HEK293 (cell line): ENCODE measurements at regions not wholly inside any gene's neighbourhood (a gene's known extent, or its start where the extent isn't known, plus 50 kb on each side); places are given as distances from the start of the nearest gene placed in this dataset.

Source experiments
- BCL11B ChIP-seq: fragments of 450-650 bp; formaldehyde crosslinking; IDR thresholded peaks from 2 replicates; pipeline ENCODE4 v1.5.1; 2016; ENCODE audit warnings: low read depth, missing biosample characterization, missing genetic modification characterization
- GLI2 ChIP-seq: fragments of 450-650 bp; formaldehyde crosslinking; IDR thresholded peaks from 2 replicates; pipeline ENCODE4; 2017; ENCODE audit warnings: missing biosample characterization, missing genetic modification characterization, low read depth, borderline replicate concordance
- HOXD13 ChIP-seq: sonication (generic); formaldehyde crosslinking; IDR thresholded peaks from 2 replicates; pipeline ENCODE4 v1.8.0; 2022; ENCODE audit warnings: missing genetic modification reagents, borderline replicate concordance
- KLF9 ChIP-seq: fragments of 450-650 bp; formaldehyde crosslinking; IDR thresholded peaks from 2 replicates; pipeline ENCODE4 v1.5.1; 2016; ENCODE audit warnings: missing biosample characterization, missing genetic modification characterization, low read depth
- PATZ1 ChIP-seq: fragments of 450-650 bp; formaldehyde crosslinking; IDR thresholded peaks from 2 replicates; pipeline ENCODE4 v1.5.1; 2016; ENCODE audit warnings: missing biosample characterization, missing genetic modification characterization
- PRDM2 ChIP-seq: fragments of 450-650 bp; formaldehyde crosslinking; IDR thresholded peaks from 2 replicates; pipeline ENCODE4 v1.5.1; 2016; ENCODE audit warnings: missing biosample characterization, missing genetic modification characterization, borderline replicate concordance
- YY2 ChIP-seq: fragments of 450-650 bp; formaldehyde crosslinking; IDR thresholded peaks from 2 replicates; pipeline ENCODE4 v1.5.1; 2016; ENCODE audit warnings: missing biosample characterization, missing genetic modification characterization
- ZBTB20 ChIP-seq: fragments of 450-650 bp; formaldehyde crosslinking; IDR thresholded peaks from 2 replicates; pipeline ENCODE4 v1.5.1; 2016; ENCODE audit warnings: missing biosample characterization, missing genetic modification characterization
- ZBTB6 ChIP-seq: fragments of 450-650 bp; formaldehyde crosslinking; IDR thresholded peaks from 2 replicates; pipeline ENCODE4 v1.5.1; 2017; ENCODE audit warnings: missing biosample characterization, missing genetic modification characterization
- ZIC2 ChIP-seq: fragments of 450-650 bp; formaldehyde crosslinking; IDR thresholded peaks from 2 replicates; pipeline ENCODE4 v1.5.1; 2016; ENCODE audit warnings: missing biosample characterization, missing genetic modification characterization
- ZNF112 ChIP-seq: fragments of 450-650 bp; formaldehyde crosslinking; IDR thresholded peaks from 2 replicates; pipeline ENCODE4 v1.5.0; 2017; ENCODE audit warnings: missing biosample characterization, missing genetic modification characterization
- ZNF121 ChIP-seq: fragments of 450-650 bp; formaldehyde crosslinking; IDR thresholded peaks from 2 replicates; pipeline ENCODE4 v1.5.1; 2016; ENCODE audit warnings: missing biosample characterization, missing genetic modification characterization
- ZNF248 ChIP-seq: fragments of 450-650 bp; formaldehyde crosslinking; IDR thresholded peaks from 2 replicates; pipeline ENCODE4 v1.5.1; 2017; ENCODE audit warnings: missing biosample characterization, missing genetic modification characterization
- ZNF266 ChIP-seq: fragments of 450-650 bp; formaldehyde crosslinking; IDR thresholded peaks from 2 replicates; pipeline ENCODE4 v1.5.1; 2016; ENCODE audit warnings: missing biosample characterization, missing genetic modification characterization, low read depth
- ZNF274 ChIP-seq, 2 experiments: fragments of 200-500 bp in 1 of 2; fragments of 450-650 bp in 1 of 2; sonication (Bioruptor generic) in 1 of 2; formaldehyde crosslinking in 1 of 2; IDR thresholded peaks; 2 replicates each; pipeline versions ENCODE4 v1.5.1 to v1.6.1; 2014 to 2016; ENCODE audit warnings: borderline replicate concordance in 1 of 2, inconsistent platforms in 1 of 2, low read length in 1 of 2, missing biosample characterization in 1 of 2, missing genetic modification characterization in 1 of 2
- ZNF416 ChIP-seq: fragments of 450-650 bp; formaldehyde crosslinking; IDR thresholded peaks from 2 replicates; pipeline ENCODE4 v1.5.1; 2016; ENCODE audit warnings: missing biosample characterization, missing genetic modification characterization
- ZNF488 ChIP-seq: fragments of 450-650 bp; formaldehyde crosslinking; IDR thresholded peaks from 2 replicates; pipeline ENCODE4 v1.5.1; 2016; ENCODE audit warnings: missing biosample characterization, missing genetic modification characterization
- ZNF513 ChIP-seq: fragments of 450-650 bp; IDR thresholded peaks from 2 replicates; pipeline ENCODE4 v1.5.1; 2018; ENCODE audit warnings: missing biosample characterization, missing genetic modification characterization
- ZNF529 ChIP-seq: fragments of 450-650 bp; formaldehyde crosslinking; IDR thresholded peaks from 2 replicates; pipeline ENCODE4 v1.5.1; 2017; ENCODE audit warnings: missing genetic modification characterization, missing biosample characterization; ENCODE audit not compliant: insufficient replicate concordance
- ZNF530 ChIP-seq: fragments of 450-650 bp; formaldehyde crosslinking; IDR thresholded peaks from 2 replicates; pipeline ENCODE4 v1.5.1; 2016; ENCODE audit warnings: low read depth, missing biosample characterization, missing genetic modification characterization
- ZNF544 ChIP-seq: fragments of 450-650 bp; formaldehyde crosslinking; IDR thresholded peaks from 2 replicates; pipeline ENCODE4 v1.5.0; 2017; ENCODE audit warnings: missing biosample characterization, missing genetic modification characterization
- ZNF580 ChIP-seq: fragments of 450-650 bp; formaldehyde crosslinking; IDR thresholded peaks from 2 replicates; pipeline ENCODE4 v1.5.1; 2016; ENCODE audit warnings: missing biosample characterization, missing genetic modification characterization
- ZNF621 ChIP-seq: fragments of 450-650 bp; formaldehyde crosslinking; IDR thresholded peaks from 2 replicates; pipeline ENCODE4 v1.5.1; 2017; ENCODE audit warnings: missing biosample characterization, missing genetic modification characterization
- ZNF629 ChIP-seq: fragments of 450-650 bp; formaldehyde crosslinking; IDR thresholded peaks from 2 replicates; pipeline ENCODE4 v1.5.1; 2017; ENCODE audit warnings: missing biosample characterization, missing genetic modification characterization
- ZNF639 ChIP-seq: fragments of 450-650 bp; formaldehyde crosslinking; IDR thresholded peaks from 2 replicates; pipeline ENCODE4 v1.5.1; 2016; ENCODE audit warnings: missing biosample characterization, missing genetic modification characterization
- ZNF791 ChIP-seq: fragments of 450-650 bp; formaldehyde crosslinking; IDR thresholded peaks from 2 replicates; pipeline ENCODE4 v1.5.1; 2016; ENCODE audit warnings: missing biosample characterization, missing genetic modification characterization
- ZNF843 ChIP-seq: fragments of 450-650 bp; formaldehyde crosslinking; IDR thresholded peaks from 2 replicates; pipeline ENCODE4 v1.5.1; 2016; ENCODE audit warnings: missing biosample characterization, missing genetic modification characterization
- ZSCAN30 ChIP-seq: fragments of 450-650 bp; IDR thresholded peaks from 2 replicates; pipeline ENCODE4 v1.5.1; 2018; ENCODE audit warnings: missing biosample characterization, mild to moderate bottlenecking, missing genetic modification characterization, moderate library complexity

GRCh38 chr7:125643302-125643701 is 713.7 kb upstream of the POT1 start (continued):
- TF ChIP-seq ZNF513 (tag by site-specific recombination) = no peak
- TF ChIP-seq HOXD13 (CRISPR knock-in tag) = no peak
- TF ChIP-seq ZNF791 = no peak
- no peak for TF ChIP-seq BCL11B (tag by site-specific recombination)
- no peak for TF ChIP-seq ZSCAN30
- TF ChIP-seq ZNF530 (tag by site-specific recombination) = 0 out of 2 replicates have a peak, but pooled peaks have one; percentile 36
- peak; percentile 21; the same call in 1 of the 2 replicates for TF ChIP-seq ZNF629 (tag by site-specific recombination)
- TF ChIP-seq ZNF266 (tag by site-specific recombination) = peak; percentile 64; the same call in 1 of the 2 replicates
- no peak for TF ChIP-seq KLF9 (tag by site-specific recombination)
- no peak for TF ChIP-seq PRDM2 (tag by site-specific recombination)
- no peak for TF ChIP-seq ZNF544 (tag by site-specific recombination)
- TF ChIP-seq ZNF529 (tag by site-specific recombination) = peak; percentile 26
- TF ChIP-seq ZIC2 (tag by site-specific recombination) = no peak
- no peak for TF ChIP-seq ZNF843 (tag by site-specific recombination)
- TF ChIP-seq ZNF580 (tag by site-specific recombination) = no peak
- TF ChIP-seq YY2 (tag by site-specific recombination) = no peak
- TF ChIP-seq ZNF416 = no peak
- no peak for TF ChIP-seq ZNF488 (tag by site-specific recombination)
- no peak for TF ChIP-seq ZNF274 (IDR thresholded peaks at IDR 0.05; ENCODE audit: low read length)
- TF ChIP-seq ZNF274 (tag by site-specific recombination; IDR thresholded peaks at IDR 0.05; ENCODE audit: borderline replicate concordance) = no peak
- no peak for TF ChIP-seq ZBTB20
- TF ChIP-seq GLI2 = no peak
- no peak for TF ChIP-seq PATZ1 (tag by site-specific recombination)
- TF ChIP-seq ZBTB6 (tag by site-specific recombination) = no peak
- no peak for TF ChIP-seq ZNF639 (tag by site-specific recombination)
- TF ChIP-seq ZNF112 (tag by site-specific recombination) = no peak
- no peak for TF ChIP-seq ZNF621 (tag by site-specific recombination)
- TF ChIP-seq ZNF121 = no peak
- TF ChIP-seq ZNF248 (tag by site-specific recombination) = no peak
